KG1 (cell line): ENCODE measurements at regions not wholly inside any gene's neighbourhood (a gene's known extent, or its start where the extent isn't known, plus 50 kb on each side); places are given as distances from the start of the nearest gene placed in this dataset.

Source experiments
- DNase-seq: peaks from one replicate; lab custom pipeline; 2025; lab: John Stamatoyannopoulos, UW

GRCh38 chr16:64162613-64163375 is 959.1 kb downstream of the CDH11 start:
- DNase-seq, result no peak

- no peak for DNase-seq
These were observed 961.9 kb downstream of the CDH11 start for GRCh38 chr16:64159976-64160375.

DNA sequence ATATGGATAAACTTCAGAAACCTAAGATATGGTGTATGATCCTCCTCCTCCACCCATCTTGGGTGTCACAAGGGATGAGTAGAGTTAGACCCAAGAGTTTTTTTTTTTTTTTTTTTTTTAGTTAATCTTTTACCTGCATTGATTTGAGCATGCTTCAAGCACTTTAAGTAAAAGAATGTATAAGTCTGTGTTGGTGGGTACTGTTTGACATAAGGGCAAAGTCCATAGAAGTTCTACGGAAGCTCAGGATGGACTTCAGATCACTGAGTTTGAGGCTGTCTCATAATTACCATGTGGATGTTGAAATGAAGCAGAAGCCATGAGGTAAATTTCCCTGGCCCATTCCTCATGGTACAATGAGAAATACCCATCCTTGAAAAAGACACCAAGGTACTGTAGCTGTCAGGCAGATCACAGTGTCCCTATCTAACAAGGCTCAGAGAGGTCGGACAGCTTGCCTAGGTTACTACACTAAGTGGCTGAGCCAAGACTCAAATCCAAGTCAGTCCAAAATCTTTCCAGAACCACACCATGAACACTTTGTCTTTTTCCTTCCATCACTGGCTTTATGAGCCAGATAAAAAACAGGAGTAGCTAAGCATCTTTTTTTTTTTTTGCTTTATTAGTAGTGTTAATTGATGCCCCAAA is 962.8 kb downstream of the CDH11 start:
- DNase-seq, result no peak

DNA sequence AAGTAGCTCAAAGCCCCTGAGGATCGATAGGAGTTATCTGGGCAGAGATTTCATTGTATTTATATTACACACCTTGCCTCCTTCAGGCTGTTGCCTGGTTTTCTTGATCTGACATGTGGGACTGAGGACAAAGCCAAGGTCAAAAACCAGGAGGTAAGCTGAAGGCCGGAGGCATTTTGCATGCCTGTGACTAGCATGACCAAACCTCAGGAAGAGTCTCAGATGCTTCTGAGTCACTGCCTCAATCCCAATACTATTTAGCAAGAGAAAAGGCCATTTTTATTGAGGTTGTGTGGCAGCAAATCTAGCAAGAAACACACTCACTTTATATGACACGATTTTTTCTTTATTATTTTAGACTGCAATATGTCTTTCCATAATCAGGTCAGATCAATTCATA is 968.1 kb downstream of the CDH11 start:
- DNase-seq, result no peak

GRCh38 chr16:64151990-64152767 is 969.7 kb downstream of the CDH11 start:
- DNase-seq, result no peak

- no peak for DNase-seq
These were observed 971.7 kb downstream of the CDH11 start for GRCh38 chr16:64150193-64150592.

- DNase-seq, result no peak
These were observed 972.1 kb downstream of the CDH11 start for GRCh38 chr16:64149756-64150155.

DNA sequence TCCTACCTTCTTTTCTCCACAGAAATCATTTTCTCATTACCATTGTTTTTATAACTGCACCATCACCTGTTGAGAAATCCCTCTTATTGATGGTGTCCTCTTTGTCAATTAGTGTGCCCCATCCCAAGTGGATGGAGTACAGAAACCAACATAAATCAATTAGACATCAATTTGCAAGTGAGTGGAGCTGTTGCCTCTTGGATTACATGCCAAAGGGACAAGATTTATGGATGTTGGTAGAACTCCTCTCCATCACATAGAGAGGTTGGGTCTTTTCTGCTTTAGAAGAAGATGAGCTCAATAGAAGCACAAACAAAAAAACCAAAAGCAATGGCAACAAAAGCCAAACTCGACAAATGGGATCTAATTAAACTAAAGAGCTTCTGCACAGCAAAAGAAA is 973.5 kb downstream of the CDH11 start:
- DNase-seq, result no peak

- DNase-seq, result no peak
These were observed 973.9 kb downstream of the CDH11 start for GRCh38 chr16:64147941-64148340.

GRCh38 chr16:64144617-64145016 is 977.2 kb downstream of the CDH11 start:
- DNase-seq, result no peak

GRCh38 chr16:64138621-64139020 is 983.2 kb downstream of the CDH11 start:
- DNase-seq, result no peak

DNA sequence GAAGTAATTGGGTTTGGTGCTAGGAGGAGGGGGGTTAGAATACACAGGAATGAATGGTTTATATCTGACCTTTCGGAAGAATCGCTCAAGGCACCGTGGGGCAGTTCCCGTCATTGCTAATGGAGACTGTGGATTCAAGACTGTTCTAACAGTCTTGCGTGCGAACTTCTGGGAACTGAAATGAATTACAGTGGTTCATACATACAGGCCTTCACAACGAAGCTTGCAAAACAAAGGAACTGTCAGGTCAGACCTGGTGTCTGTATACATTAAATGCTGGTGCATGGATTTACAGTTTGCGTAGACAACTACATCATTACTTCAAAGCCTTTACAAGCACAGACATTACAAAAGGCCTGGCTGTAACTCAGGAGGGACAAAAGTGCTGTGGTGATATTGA is 983.9 kb downstream of the CDH11 start:
- no peak for DNase-seq

DNA sequence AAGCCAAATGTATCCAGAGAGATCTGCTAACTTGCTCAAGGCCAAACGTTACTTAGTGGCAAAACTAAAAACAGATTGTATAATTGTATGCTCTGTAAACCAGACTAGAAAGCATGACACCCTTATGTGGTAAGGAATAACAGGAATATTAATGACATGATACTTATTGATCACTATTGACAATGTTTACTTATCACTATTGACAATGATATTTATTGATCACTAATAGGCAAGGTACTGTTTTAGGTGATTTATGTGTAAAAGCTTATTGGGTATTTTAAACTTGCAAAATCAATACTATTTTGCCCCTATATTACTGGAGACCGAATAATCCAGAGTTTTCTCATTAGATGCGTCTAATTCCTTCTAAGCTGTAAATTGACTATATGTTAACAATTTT is 985.1 kb downstream of the CDH11 start:
- DNase-seq, result no peak

DNA sequence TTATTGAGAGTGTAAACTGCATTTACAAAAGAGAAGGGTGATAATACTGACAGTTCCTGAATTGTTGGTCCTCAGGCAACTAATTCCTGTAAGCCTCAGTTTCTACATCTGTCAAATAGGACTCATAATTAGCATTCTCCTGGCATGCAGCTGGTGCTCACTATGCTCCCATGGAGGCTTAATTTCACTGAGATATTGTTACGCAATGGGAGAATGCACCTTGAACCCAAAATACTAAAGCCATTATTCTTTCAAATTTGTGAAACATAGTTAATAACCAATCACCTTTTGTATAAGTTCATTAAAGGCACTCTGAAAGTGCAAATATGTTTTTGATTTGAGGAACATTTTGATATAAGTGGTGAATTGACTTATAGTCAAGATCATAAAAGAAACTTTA is 985.5 kb downstream of the CDH11 start:
- no peak for DNase-seq

DNA sequence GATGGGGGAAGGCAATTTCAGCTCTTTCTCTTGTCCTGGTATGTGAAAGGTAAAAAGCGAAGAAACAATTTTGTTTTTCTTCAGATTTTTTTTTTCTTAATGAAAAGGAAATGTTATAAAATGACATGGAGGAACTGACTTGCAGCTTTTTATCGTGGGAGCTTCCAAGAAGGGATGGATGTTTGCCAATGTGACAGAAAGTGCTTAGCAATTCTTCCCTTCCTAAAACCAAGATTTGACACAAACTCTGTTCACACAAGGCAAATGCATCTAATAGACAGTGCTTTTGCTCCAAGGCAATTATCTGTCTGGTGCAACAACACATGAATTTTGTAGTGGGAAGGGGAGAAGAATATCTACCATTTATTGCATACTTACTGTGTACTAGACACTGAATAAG is 988.5 kb downstream of the CDH11 start:
- no peak for DNase-seq

DNA sequence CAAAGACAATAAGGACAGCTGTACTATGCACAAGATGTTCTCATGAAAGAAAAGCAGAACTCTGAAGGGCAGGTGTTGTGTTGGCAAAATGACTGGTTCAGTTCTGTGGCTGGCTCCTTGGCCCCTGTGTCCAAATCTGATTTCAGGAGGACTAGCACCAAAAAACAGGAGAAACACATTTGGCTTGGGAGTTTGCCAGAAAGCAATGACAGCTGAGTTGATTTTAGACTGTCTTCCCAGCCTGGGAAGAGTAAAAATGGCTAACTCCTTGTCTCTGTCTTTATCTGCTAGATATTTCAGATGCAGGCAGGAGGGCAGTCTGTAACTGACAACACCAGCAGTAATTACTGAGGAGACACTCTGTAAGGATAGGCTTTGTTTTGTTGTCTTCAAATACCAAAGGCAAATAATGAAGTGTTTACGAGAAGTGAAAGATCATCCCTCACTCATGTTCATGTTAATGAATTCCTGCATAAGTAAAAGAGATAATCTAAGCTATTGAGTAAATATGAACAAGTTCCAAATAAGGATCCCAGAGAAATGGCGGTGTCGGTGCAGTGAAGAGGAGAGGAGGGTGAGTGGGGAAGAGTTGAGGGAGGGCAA is 989.0 kb downstream of the CDH11 start:
- no peak for DNase-seq

DNA sequence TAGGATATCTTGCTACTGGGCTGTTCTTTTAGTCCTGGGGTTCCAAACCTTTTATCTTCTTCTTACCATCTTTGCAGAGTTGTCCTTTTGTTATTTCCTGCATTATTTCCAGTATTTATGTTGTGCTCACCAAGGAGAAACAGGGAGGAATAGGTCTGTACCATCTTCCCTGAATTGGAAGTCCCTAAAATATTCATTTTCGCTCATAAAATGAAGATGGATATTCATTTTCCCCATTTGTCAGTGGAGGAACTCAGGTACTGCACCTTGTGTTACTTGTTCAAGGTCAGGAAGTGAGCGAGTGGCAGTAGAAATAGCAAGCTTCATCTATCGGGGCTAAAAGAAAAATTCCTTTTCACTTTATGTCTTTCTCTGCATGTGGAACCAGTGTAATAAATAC is 989.7 kb downstream of the CDH11 start:
- no peak for DNase-seq

DNA sequence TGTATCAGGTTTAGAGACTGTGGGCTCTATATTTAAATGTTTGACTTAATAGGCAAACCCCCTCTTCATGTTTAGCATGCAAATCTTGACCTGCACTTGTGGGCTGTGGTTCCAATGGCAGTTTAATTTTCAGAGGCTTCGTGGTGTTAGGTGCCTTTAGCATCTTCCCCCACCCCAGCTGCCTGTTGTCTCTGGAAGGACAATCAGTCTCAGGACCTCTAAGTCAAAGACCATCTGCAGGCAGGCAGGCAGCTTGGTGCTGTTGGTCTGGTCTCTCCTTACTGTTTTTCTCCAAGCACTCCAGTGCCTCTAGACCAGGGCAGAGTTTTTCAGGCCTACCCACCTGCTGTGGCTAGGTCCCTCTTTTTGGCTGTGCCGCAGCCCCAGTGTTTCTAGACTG is 990.4 kb downstream of the CDH11 start:
- no peak for DNase-seq

GRCh38 chr16:64130140-64130539 is 991.7 kb downstream of the CDH11 start:
- DNase-seq, result no peak

GRCh38 chr16:64122177-64122576 is 999.7 kb downstream of the CDH11 start:
- DNase-seq, result no peak

GRCh38 chr16:64121473-64121872 is 1000.4 kb downstream of the CDH11 start:
- no peak for DNase-seq

DNA sequence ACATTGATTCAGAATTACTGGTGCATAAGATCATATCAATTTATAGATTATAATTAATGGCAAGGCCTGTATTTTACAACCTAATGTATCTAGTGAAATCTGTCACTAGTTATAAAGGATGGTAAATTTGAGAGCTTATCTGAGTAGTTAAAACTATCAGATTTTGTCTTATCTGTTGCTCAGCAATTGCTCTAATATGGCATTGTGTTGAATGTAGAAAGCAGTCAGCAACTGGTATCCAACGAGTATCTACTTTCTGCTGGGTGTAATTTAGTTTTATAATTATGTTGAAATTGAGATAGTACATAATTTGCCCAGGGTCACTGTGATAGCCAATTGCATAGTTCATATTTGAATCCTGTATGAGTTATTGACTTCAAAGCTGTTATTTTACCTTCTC is 1005.7 kb downstream of the CDH11 start:
- DNase-seq, result no peak

GRCh38 chr16:64109241-64109640 is 1012.6 kb downstream of the CDH11 start:
- DNase-seq, result no peak
